Testis (tissue), 2 donors: ENCODE measurements at regions not wholly inside any gene's neighbourhood (a gene's known extent, or its start where the extent isn't known, plus 50 kb on each side); places are given as distances from the start of the nearest gene placed in this dataset.

Source experiments
- CTCF ChIP-seq, 3 experiments: fragments of 450-650 bp in 2 of 3; fragments of 200-600 bp in 1 of 3; sonication (generic) in 1 of 3; IDR thresholded peaks; one replicate each; pipeline ENCODE4 v1.5.1; 2016 to 2019; ENCODE audit warnings: antibody characterized with exemption in 3 of 3, mild to moderate bottlenecking in 2 of 3, moderate library complexity in 1 of 3
- POLR2A ChIP-seq: fragments of 450-650 bp; IDR thresholded peaks from one replicate; pipeline ENCODE4 v1.6.1; 2017; ENCODE audit warnings: antibody characterized with exemption, mild to moderate bottlenecking, moderate library complexity

GRCh38 chr18:66742832-66743231 lies 138.9 kb upstream of the CDH19 start:
- no peak for TF ChIP-seq CTCF (IDR thresholded peaks at IDR 0.05)
- no peak for TF ChIP-seq POLR2A
